SU-DHL-6 (cell line): ENCODE measurements at regions not wholly inside any gene's neighbourhood (a gene's known extent, or its start where the extent isn't known, plus 50 kb on each side); places are given as distances from the start of the nearest gene placed in this dataset.

Source experiments
- CTCF ChIP-seq: fragments of 200-600 bp; sonication (generic); IDR thresholded peaks from one replicate; pipeline ENCODE4 v1.5.1; 2017; ENCODE audit warnings: antibody characterized with exemption, mild to moderate bottlenecking, low read length, moderate library complexity; ENCODE audit not compliant: insufficient read depth, poor library complexity, severe bottlenecking
- EZH2phosphoT487 ChIP-seq: fragments of 200-600 bp; sonication (generic), shearing (Covaris generic); conservative IDR thresholded peaks from 2 replicates; pipeline ENCODE4 v1.6.1; 2018; ENCODE audit warnings: mild to moderate bottlenecking, antibody characterized with exemption, low read length, moderate library complexity, mixed read lengths

GRCh38 chr19:28103921-28104320, 1109.0 kb downstream of the UQCRFS1 start:
- TF ChIP-seq CTCF (no peak), EZH2phosphoT487 (no peak)
